ENCODE measurements at regions not wholly inside any gene's neighbourhood (a gene's known extent, or its start where the extent isn't known, plus 50 kb on each side); places are given as distances from the start of the nearest gene placed in this dataset.

DNA sequence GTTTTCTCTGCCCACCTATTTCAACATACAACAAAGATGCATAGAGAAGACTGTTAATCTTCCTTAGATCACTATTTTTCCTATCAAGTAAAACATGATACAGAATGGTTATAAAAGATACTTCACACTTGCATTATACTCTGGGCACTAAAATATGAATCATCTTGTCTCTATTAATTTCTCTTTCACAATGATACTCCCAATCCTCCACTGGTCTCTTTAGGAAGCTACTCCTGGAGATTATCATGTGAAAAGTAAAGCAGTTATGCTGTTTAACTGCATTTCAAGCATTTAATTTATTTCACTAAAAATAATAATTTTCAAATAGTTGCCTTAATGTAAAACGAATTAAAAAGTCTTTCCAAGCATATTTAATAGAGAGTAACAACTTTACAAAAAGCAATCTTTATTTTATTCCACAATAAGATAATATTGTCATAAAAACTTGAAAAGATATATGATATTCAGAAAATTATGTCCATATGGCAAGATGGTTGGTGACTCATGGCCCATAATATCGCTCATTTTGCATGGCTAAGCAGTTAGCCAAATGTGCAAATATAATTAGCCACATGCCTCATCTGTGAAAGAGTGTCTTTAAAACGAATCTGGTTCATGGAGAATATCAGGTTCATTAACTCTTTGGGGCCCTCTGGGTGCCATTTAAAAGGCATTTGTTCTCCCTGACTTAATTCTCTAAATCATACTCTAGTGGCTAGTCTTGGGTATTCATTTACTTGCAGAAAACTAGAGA, 1569.0 kb upstream of the B3GALT2 start:
- TF ChIP-seq, protein P1, sequence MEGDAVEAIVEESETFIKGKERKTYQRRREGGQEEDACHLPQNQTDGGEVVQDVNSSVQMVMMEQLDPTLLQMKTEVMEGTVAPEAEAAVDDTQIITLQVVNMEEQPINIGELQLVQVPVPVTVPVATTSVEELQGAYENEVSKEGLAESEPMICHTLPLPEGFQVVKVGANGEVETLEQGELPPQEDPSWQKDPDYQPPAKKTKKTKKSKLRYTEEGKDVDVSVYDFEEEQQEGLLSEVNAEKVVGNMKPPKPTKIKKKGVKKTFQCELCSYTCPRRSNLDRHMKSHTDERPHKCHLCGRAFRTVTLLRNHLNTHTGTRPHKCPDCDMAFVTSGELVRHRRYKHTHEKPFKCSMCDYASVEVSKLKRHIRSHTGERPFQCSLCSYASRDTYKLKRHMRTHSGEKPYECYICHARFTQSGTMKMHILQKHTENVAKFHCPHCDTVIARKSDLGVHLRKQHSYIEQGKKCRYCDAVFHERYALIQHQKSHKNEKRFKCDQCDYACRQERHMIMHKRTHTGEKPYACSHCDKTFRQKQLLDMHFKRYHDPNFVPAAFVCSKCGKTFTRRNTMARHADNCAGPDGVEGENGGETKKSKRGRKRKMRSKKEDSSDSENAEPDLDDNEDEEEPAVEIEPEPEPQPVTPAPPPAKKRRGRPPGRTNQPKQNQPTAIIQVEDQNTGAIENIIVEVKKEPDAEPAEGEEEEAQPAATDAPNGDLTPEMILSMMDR (IDR thresholded peaks at IDR 0.05) = no peak
- no peak for TF ChIP-seq POLR2A (IDR thresholded peaks at IDR 0.05)

All from heart left ventricle (tissue), 13 donors.